Coronary artery (tissue), 2 donors: ENCODE measurements at regions not wholly inside any gene's neighbourhood (a gene's known extent, or its start where the extent isn't known, plus 50 kb on each side); places are given as distances from the start of the nearest gene placed in this dataset.
A peak's percentile ranks its signal among the peaks of the same experiment; 100 is the strongest.
"Not testable (repeated sequence)": the region's sequence is repeated elsewhere in the genome, so short reads cannot be mapped to it uniquely, and the experiment has no call there.

Experiments used
- DNase-seq: peaks from one replicate; pipeline ENCODE4 v3.0.0-alpha.2; 2017; ENCODE audit warnings: low spot score
- H3K27ac ChIP-seq, 2 donors: fragments of 200-600 bp; sonication (generic); one replicate each; pipeline ENCODE4 v1.5.1; 2016 to 2019
- H3K4me3 ChIP-seq: fragments of 200-600 bp; sonication (generic); 2 replicates; pipeline ENCODE4 v1.5.1; 2016; ENCODE audit warnings: mild to moderate bottlenecking, moderate library complexity
- CTCF ChIP-seq: fragments of 200-600 bp; sonication (generic); IDR thresholded peaks from one replicate; pipeline ENCODE4 v1.5.1; 2019; ENCODE audit warnings: antibody characterized with exemption

DNA sequence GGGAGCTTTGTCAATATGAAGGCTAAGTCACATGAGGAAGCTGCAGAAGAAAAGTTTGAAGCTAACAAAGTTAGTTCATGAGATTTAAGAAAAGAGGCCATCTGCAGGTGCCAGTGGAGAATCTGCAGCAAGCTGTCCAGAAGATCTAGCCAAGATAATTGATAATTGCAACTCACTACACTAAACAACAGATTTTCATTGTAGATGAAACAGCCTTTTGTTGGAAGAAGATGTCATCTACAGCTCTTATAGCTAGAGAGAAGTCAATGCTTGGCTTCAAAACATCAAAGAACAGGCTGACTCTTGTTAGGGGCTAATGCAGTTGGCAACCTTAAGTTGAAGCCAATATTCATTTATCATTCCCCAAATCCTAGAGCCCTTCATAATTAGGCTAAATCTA, 83.7 kb downstream of the RIN2 start:
- Histone ChIP-seq H3K27ac (no peak overlapping the region), H3K4me3 (no peak overlapping the region)
- DNase-seq = no peak
- no peak for TF ChIP-seq CTCF

DNA sequence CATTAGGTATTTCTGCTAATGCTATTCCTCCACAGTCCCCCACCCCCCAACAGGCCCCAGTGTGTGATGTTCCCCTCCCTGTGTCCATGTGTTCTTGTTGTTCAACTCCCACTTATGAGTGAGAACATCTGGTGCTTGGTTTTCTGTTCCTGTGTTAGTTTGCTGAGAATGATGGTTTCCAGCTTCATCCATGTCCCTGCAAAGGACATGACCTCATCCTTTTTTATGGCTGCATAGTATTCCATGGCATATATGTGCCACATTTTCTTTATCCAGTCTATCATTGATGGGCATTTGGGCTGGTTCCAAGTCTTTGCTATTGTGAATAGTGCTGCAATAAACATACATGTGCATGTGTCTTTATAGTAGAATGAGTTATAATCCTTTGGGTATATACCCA, 86.8 kb downstream of the RIN2 start:
- not testable (repeated sequence) for DNase-seq, H3K4me3 ChIP-seq, H3K27ac ChIP-seq

DNA sequence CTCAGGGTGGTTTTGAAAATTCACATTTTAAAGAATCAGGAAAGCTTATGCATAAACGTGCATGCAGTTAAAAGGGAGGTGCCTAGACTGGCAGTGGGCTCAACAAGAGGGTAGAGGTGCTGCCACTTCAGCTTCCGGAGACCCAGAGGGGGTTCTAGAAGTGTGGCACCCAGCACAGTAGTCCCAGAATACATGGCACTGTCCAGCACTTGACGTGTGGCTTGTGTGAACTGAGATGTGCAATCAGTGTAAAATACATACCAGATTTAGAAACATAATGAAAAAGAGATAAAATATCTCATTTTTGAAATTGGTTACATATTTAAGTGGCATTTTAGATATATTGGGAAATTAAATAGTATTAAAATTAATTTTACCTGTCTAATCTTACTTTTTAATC, 89.3 kb downstream of the RIN2 start:
- no peak overlapping the region for H3K27ac ChIP-seq
- no peak for DNase-seq
- no peak for TF ChIP-seq CTCF
- H3K4me3 ChIP-seq = no peak overlapping the region

- no peak for TF ChIP-seq CTCF
- no peak for DNase-seq
- H3K27ac ChIP-seq = peak overlapping the region; percentile 79 to 80
- peak overlapping the region; percentile 40 for H3K4me3 ChIP-seq
Measured at GRCh38 chr20:19849341-19850197, 91.5 kb downstream of the RIN2 start.

- peak overlapping the region; percentile 79 to 80 for H3K27ac ChIP-seq
- H3K4me3 ChIP-seq = peak overlapping the region; percentile 19
- no peak for TF ChIP-seq CTCF
- no peak for DNase-seq
Measured at GRCh38 chr20:19850198-19850533, 92.1 kb downstream of the RIN2 start.

DNA sequence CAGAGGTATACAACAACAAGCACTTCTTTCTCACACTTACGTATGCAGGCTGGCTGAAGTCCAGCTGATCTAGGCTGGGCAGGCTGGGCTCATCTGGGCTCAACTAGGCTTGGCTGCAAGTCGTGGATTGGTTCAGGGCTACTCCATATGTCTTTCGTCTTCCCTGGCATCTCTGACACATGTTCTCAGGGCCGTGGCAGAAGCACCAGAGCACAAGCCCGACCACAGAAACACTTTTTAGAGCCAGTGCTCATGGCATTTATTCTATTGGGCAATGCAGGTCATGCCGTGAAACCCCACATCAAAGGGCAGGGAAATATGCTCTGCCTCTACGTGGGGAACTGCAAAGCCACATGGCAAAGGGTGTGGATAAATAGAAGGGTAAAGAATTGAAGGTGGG, 93.8 kb downstream of the RIN2 start:
- DNase-seq = no peak
- no peak overlapping the region for H3K4me3 ChIP-seq
- TF ChIP-seq CTCF = no peak
- H3K27ac ChIP-seq = no peak overlapping the region

GRCh38 chr20:19855416-19855815, 97.4 kb downstream of the RIN2 start:
- no peak overlapping the region for H3K27ac ChIP-seq
- no peak for TF ChIP-seq CTCF
- H3K4me3 ChIP-seq = no peak overlapping the region

More at GRCh38 chr20:19855416-19855815, 97.4 kb downstream of the RIN2 start:
- no peak for DNase-seq
